ENCODE measurements at regions not wholly inside any gene's neighbourhood (a gene's known extent, or its start where the extent isn't known, plus 50 kb on each side); places are given as distances from the start of the nearest gene placed in this dataset.
"Not testable (repeated sequence)": the region's sequence is repeated elsewhere in the genome, so short reads cannot be mapped to it uniquely, and the experiment has no call there.

GRCh38 chr6:164057876-164058275 lies 643.4 kb downstream of the QKI start:
- peaks cover 5% of the 10 kb centered on the region for H3K9me3 Mint-ChIP-seq

GRCh38 chr6:164051427-164051826 lies 636.9 kb downstream of the QKI start:
- Mint-ChIP-seq H3K27ac (no peak overlapping the region), H3K27me3 (peaks cover 6% of the 10 kb centered on the region), H3K9me3 (peaks cover 5% of the 10 kb centered on the region), H3K36me3 (no peaks in the 10 kb centered on the region), H3K4me1 (no peaks in the 10 kb centered on the region), H3K4me3 (no peak overlapping the region)

More at GRCh38 chr6:164057876-164058275, 643.4 kb downstream of the QKI start:
- Mint-ChIP-seq H3K4me3 (no peak overlapping the region), H3K4me1 (no peaks in the 10 kb centered on the region), H3K27ac (no peak overlapping the region), H3K27me3 (no peaks in the 10 kb centered on the region), H3K36me3 (no peaks in the 10 kb centered on the region)

DNA sequence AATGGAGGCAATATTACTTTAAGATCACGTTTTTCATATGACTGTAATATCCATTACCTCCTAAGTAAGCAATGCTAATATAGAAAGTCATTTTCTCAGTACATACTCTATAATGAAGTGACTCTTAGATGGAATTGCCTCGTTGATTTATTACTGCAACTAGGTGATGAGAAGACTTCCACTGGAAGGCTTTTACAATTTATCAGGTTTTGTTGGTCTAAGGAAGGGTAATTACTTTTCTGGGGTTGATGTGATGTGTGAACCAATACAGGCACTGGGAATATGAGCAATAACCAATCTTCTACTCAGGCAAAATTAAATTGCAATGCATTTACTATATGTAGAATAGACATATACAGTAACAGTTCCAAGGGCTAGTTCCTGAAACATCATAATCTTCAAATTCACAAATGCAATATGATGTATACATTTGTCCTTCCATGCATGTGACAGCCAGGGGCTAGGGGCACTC lies 635.0 kb downstream of the QKI start:
- Mint-ChIP-seq H3K9me3 (no peaks in the 10 kb centered on the region), H3K27ac (no peak overlapping the region), H3K4me1 (no peaks in the 10 kb centered on the region), H3K4me3 (no peak overlapping the region), H3K36me3 (no peaks in the 10 kb centered on the region), H3K27me3 (peaks cover 6% of the 10 kb centered on the region)

DNA sequence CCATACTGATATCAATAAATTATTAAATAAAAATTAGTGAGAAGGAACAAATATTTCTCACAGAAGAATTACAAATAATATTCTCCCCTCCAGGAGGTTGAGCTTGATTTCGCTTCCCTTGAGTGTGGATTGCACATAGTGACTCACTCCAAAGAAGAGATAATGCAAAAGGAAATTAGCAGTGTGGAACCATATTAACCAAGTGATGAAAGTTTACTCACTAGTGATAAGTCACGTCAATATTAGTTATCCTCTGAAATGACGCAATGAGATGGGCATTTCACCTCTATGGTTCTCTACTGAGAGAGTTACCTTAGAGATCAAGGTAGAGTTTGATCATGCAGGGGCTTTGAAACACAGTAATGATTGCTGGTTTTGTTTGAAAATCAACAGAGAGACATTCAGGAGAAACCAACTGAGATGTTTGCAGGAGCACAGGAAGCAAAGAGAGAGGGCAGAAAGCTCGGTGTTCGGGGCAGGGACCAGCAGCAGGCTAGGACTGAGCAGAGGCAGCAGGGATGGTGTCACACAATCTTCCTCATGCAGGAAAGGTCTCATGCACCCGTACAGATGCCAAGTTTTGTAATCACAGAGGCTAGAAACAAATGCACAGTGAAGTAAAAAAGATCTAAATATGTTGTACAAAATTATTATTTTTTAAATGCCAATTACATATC lies 634.5 kb downstream of the QKI start:
- Mint-ChIP-seq H3K27ac (no peak overlapping the region), H3K36me3 (no peaks in the 10 kb centered on the region), H3K4me1 (no peaks in the 10 kb centered on the region), H3K4me3 (no peak overlapping the region), H3K9me3 (no peaks in the 10 kb centered on the region), H3K27me3 (peaks cover 6% of the 10 kb centered on the region)

DNA sequence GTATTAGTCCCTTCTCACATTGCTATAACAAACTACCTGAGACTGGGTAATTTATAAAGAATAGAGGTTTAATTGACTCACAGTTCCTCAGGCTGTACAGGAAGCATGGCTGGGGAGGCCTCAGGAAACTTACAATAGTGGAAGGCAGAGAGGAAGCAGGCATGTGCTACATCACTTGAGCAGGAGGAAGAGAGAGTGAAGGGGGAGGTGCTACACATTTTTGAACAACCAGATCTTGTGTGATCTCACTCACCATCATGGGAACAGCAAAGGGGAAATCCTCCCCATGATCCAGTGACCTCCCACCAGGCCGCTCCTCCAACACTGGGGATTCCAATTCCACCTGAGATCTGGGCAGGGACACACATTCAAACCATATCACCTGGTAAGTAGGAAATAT lies 630.6 kb downstream of the QKI start:
- Mint-ChIP-seq H3K4me1 (no peaks in the 10 kb centered on the region), H3K9me3 (no peaks in the 10 kb centered on the region), H3K27me3 (peaks cover 8% of the 10 kb centered on the region), H3K36me3 (no peaks in the 10 kb centered on the region), H3K4me3 (no peak overlapping the region), H3K27ac (no peak overlapping the region)

GRCh38 chr6:164043656-164044055 lies 629.1 kb downstream of the QKI start:
- H3K4me1 Mint-ChIP-seq, H3K36me3 Mint-ChIP-seq, H3K27me3 Mint-ChIP-seq, H3K9me3 Mint-ChIP-seq, H3K4me3 Mint-ChIP-seq, H3K27ac Mint-ChIP-seq: not testable (repeated sequence)

DNA sequence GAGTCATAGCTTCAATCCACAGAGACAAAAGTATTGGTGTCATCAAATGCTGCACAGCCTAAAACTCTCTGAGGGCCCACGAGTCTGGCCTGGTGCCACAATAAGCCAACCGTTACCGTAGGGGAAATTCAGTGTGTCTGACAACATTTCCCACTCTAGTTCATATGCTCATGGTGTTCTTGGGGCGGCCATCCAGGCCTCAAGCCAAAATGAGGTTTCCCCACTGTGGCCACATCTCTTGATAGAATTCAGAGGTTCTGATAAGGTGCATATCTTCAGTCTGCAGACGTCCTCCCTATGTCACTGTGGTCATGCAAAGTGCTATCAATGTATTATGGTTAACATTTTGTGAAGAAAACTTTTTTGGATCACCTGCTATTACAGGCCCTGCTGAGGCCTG lies 627.7 kb downstream of the QKI start:
- no peak overlapping the region for H3K27ac Mint-ChIP-seq
- no peaks in the 10 kb centered on the region for H3K4me1 Mint-ChIP-seq
- H3K4me3 Mint-ChIP-seq, result no peak overlapping the region
- H3K27me3 Mint-ChIP-seq, result peaks cover 6% of the 10 kb centered on the region
- no peaks in the 10 kb centered on the region for H3K9me3 Mint-ChIP-seq
- H3K36me3 Mint-ChIP-seq, result no peaks in the 10 kb centered on the region

GRCh38 chr6:164040994-164041393 lies 626.5 kb downstream of the QKI start:
- Mint-ChIP-seq H3K4me1 (no peaks in the 10 kb centered on the region), H3K27me3 (peaks cover 6% of the 10 kb centered on the region), H3K27ac (no peak overlapping the region), H3K9me3 (no peaks in the 10 kb centered on the region), H3K4me3 (no peak overlapping the region), H3K36me3 (no peaks in the 10 kb centered on the region)

DNA sequence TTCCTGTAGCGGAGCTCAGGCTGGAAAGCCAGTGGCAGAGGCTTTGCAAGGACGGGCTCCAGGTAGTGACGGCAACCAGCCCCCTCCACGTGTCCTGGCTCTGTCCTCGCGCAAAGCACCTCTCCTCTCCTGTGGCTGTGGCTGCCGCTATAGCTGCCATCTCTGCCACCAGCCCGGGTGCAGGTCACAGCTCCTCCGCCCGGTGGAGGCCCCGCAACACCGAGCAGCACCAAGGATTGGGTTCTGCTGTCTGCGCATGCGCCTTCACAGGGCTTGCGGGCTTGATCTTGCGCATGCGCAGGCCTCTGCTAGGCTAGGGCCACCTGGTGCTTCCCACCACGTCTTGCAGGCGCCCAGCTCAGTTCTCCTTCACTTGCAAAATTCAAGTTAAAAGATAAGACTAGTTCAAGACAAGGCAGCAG lies 625.4 kb downstream of the QKI start:
- peaks cover 6% of the 10 kb centered on the region for H3K27me3 Mint-ChIP-seq
- no peak overlapping the region for H3K4me3 Mint-ChIP-seq
- no peaks in the 10 kb centered on the region for H3K4me1 Mint-ChIP-seq
- H3K9me3 Mint-ChIP-seq, result no peaks in the 10 kb centered on the region
- H3K27ac Mint-ChIP-seq, result no peak overlapping the region
- H3K36me3 Mint-ChIP-seq, result no peaks in the 10 kb centered on the region

GRCh38 chr6:164037171-164037870 lies 622.8 kb downstream of the QKI start:
- Mint-ChIP-seq H3K9me3 (no peaks in the 10 kb centered on the region), H3K27me3 (peaks cover 4% of the 10 kb centered on the region), H3K4me3 (no peak overlapping the region), H3K36me3 (no peaks in the 10 kb centered on the region), H3K27ac (no peak overlapping the region), H3K4me1 (no peaks in the 10 kb centered on the region)

GRCh38 chr6:164035900-164036485 lies 621.5 kb downstream of the QKI start:
- H3K9me3 Mint-ChIP-seq, result peaks cover 4% of the 10 kb centered on the region
- H3K27me3 Mint-ChIP-seq, result peaks cover 4% of the 10 kb centered on the region
- H3K27ac Mint-ChIP-seq, result no peak overlapping the region
- H3K4me3 Mint-ChIP-seq, result no peak overlapping the region
- no peaks in the 10 kb centered on the region for H3K36me3 Mint-ChIP-seq
- no peaks in the 10 kb centered on the region for H3K4me1 Mint-ChIP-seq

GRCh38 chr6:164034602-164035140 lies 620.2 kb downstream of the QKI start:
- peaks cover 7% of the 10 kb centered on the region for H3K9me3 Mint-ChIP-seq
- H3K36me3 Mint-ChIP-seq, result no peaks in the 10 kb centered on the region
- H3K27ac Mint-ChIP-seq, result no peak overlapping the region
- H3K4me1 Mint-ChIP-seq, result no peaks in the 10 kb centered on the region
- no peak overlapping the region for H3K4me3 Mint-ChIP-seq
- H3K27me3 Mint-ChIP-seq, result peaks cover 4% of the 10 kb centered on the region

DNA sequence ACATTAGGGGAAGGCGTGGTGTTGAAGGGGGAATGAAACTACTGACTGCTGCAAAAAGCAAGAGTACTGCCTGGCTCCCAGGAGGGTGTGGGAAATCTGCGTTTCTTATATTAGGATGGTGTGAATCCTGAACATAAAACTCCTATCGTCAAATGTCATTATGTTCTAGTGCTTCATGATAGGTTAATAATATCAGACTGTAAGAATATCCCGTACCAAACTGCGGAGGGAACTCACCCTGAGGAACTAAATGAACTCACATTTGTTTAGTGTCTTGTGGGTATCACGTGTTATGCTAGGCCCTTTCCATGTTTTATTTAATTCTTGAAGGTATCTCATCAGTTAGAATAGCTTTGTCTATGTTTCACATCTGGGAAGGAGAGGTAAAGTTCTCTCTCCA lies 610.7 kb downstream of the QKI start:
- no peaks in the 10 kb centered on the region for H3K36me3 Mint-ChIP-seq
- H3K4me1 Mint-ChIP-seq, result no peaks in the 10 kb centered on the region
- peaks cover 6% of the 10 kb centered on the region for H3K27me3 Mint-ChIP-seq
- no peak overlapping the region for H3K27ac Mint-ChIP-seq
- H3K4me3 Mint-ChIP-seq, result no peak overlapping the region
- no peaks in the 10 kb centered on the region for H3K9me3 Mint-ChIP-seq

GRCh38 chr6:164023535-164023934 lies 609.0 kb downstream of the QKI start:
- Mint-ChIP-seq H3K27ac (no peak overlapping the region), H3K4me1 (no peaks in the 10 kb centered on the region), H3K27me3 (peaks cover 2% of the 10 kb centered on the region), H3K36me3 (no peaks in the 10 kb centered on the region), H3K9me3 (no peaks in the 10 kb centered on the region), H3K4me3 (no peak overlapping the region)

DNA sequence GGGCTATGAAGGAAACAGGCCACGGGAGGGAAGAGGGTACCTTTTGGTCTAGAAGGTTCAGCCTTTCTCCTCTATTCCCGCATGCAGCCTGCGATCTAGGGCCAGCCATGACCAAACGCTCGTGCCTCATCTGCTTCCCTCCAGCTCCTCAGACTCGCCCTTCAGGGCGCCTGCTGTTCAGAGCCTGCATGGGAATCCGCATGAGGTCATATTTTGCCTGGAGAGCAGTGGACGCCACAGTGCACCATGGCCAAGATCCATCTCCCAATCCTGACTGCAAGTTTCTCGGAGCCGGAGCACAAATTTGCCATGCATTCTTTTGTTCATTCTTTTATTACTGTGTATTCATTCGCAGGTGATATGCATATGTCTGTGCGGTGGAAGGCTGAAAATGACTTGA lies 608.1 kb downstream of the QKI start:
- Mint-ChIP-seq H3K36me3 (no peaks in the 10 kb centered on the region), H3K27ac (no peak overlapping the region), H3K4me1 (no peaks in the 10 kb centered on the region), H3K27me3 (peaks cover 2% of the 10 kb centered on the region), H3K4me3 (no peak overlapping the region), H3K9me3 (no peaks in the 10 kb centered on the region)

DNA sequence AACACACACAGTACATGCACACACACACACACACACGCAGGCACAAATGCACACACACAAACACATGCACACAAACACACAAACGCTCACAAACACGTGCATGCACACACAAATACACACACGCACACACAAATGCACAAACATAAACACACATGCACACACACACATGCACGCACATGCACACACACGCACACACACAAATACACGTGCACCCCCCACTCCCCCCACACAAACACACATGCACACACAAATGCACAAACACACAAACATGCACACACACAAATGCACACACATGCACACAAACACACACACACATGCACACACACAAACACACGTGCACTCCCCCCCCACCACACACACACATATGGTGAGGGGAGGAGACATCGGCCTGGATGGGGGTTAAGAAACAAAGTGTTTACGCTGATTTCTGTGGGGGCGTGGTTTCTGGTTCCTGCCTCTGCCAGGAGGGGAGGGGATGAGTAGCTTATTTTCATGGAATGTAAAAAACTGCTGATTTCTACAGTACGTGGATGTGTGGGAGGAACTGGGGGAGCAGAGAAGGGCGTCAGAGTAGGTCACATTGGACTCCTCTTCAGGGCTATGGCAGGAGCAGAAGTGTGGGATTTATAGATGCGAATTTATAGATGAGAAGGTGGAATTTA lies 607.2 kb downstream of the QKI start:
- H3K27ac Mint-ChIP-seq, result no peak overlapping the region
- H3K27me3 Mint-ChIP-seq, result peaks cover 2% of the 10 kb centered on the region
- H3K9me3 Mint-ChIP-seq, result no peaks in the 10 kb centered on the region
- H3K4me1 Mint-ChIP-seq, result no peaks in the 10 kb centered on the region
- no peaks in the 10 kb centered on the region for H3K36me3 Mint-ChIP-seq
- H3K4me3 Mint-ChIP-seq, result no peak overlapping the region
